ENCODE measurements at regions not wholly inside any gene's neighbourhood (a gene's known extent, or its start where the extent isn't known, plus 50 kb on each side); places are given as distances from the start of the nearest gene placed in this dataset.
"Not testable (repeated sequence)": the region's sequence is repeated elsewhere in the genome, so short reads cannot be mapped to it uniquely, and the experiment has no call there.

DNA sequence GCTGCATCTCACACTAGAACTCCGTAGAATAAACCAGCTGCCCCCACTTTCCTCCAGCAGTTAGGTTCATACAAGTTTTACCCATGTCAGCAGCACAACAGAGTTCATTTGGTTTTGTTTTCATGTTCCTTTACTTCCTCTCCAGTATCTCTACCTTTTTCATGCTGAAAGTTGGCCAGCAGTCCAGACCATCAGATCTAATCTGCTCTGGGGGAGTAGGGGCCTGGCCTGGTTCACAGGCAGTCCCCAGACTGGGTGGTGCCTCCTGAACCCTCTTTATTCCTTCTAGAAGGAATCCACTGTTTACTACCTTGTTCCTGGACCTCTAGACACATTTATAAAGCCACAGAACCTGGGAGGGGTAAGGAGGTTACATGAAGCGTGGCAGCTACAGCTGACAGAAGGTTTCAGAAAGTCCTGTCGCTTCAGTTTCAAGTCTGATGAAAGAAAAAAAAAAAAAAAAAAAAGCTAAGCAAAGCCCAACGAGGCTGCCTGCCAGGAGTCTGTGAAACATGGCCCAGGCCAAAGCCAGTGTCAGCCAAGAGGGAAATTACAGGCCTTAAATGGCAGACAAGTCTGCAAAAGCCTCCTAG lies 184.6 kb upstream of the JUN start:
- peak; percentile 44 for DNase-seq (ENCODE audit: low spot score)
- peak; percentile 84 for FAIRE-seq

DNA sequence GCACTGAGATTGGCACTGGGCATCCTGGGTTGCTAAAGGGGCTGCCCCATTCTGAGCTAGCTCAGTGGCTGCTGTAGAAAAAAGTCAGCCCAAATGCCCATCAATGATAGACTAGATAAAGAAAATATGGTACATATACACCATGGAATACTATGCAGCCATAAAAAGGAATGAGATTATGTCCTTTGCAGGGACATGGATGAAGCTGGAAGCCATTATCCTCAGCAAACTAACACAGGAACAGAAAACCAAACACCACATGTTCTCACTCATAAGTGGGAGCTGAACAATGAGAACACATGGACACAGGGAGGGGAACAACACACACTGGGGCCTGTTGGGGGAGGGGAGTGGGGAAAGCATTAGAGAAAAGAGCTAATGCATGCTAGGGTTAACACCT lies 185.3 kb upstream of the JUN start:
- not testable (repeated sequence) for FAIRE-seq; DNase-seq (ENCODE audit: low spot score)

DNA sequence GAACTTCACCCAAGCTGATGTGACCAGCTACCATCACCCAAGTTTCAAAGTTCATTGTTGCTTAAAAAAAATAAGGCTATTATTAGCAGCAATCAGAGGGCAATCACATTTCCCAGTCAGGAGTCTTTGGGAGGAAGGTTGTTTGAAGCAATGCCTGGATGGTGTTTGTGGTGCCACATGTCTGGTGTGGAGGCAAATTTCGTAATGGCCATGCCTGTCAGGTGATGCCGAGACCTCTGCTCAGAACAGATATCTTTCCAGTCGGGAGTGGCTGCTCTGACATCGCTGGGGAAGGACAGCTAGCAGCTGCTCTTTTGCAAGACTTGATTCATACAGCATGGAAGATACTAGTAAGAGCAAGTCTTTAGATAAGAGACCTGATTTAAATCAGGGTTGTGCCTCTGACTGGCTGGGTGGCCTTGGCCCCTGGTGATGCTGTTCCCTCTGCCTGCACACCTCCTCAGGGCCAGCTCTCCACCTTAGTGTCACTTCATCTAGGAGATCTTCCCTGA lies 187.8 kb upstream of the JUN start:
- FAIRE-seq (no peak), DNase-seq (ENCODE audit: low spot score) (no peak)

DNA sequence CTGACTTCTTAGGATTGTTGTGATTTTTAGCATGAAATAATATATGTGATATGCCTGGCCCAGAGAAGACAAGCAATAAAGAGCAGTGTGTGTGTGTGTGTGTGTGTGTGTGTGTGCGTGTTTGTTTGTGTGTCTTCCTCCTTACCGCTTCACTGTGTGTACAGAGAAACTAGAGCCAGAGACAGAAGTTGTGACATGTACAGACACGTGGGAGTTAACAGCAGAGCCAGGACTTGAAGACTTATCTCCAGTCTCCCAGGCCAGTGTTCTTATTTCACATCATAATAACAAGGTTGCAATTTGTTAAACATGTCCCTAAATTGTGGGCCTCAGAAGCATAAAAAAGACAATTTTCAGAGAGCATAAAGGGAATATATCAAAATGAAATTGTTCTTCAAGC lies 192.0 kb upstream of the JUN start:
- DNase-seq (ENCODE audit: low spot score) = no peak
- no peak for FAIRE-seq

DNA sequence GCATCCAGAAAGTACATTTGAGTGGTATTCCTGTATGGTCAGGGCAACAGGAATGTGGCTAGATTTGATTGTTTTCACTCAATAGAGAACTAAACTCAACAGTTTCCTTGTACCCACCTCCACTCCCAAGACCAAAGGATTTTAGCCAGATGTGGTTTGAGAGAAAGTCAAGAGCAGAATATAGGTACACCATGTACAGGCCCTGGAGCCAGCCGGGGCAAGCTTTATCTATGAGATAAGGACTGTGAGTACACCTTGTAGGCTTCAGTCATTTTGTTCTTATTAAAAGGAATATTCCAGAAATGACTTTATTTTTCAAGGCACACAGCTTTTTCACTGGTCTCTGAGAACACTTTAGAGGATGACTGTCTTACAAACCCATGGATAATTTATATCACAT lies 192.4 kb upstream of the JUN start:
- FAIRE-seq (no peak), DNase-seq (ENCODE audit: low spot score) (no peak)

DNA sequence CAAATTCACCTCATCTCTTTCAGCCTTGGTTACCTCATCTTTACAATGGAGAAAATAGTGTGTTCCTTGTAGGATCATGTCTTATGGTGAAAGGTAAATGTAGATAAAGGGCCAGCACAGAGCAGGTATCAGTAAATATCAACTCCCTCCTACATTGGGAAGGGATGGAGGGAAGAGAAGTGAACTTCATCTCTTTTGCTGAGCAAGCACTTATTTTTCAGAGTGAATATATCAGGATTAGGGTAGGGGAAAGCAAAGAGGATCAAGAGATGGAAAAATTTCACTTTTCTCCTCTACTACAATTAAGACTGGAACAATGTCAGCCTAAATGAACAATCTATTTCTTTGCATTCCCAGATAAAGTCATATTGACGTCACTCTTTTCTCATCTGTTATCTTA lies 193.8 kb upstream of the JUN start:
- FAIRE-seq (no peak), DNase-seq (ENCODE audit: low spot score) (no peak)

DNA sequence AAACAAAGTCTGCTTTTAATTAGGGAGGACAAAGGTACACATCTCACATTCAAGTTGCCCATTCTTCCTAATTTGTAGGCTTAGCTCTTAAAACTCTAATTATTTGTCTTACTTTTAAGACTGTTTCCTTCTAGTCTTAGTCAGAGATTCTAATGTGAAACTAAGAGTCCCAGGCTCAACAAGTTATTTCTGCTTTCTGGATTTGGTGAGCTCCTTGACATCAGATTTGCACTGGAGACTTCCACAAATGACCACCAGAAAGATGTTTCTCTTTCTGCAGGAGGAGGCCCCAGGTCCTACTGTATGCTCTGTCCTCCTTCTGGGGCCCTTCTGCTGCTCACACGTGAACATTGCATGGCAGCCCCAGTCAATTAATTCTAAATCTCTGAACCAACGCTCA lies 194.2 kb upstream of the JUN start:
- FAIRE-seq (no peak), DNase-seq (ENCODE audit: low spot score) (no peak)

DNA sequence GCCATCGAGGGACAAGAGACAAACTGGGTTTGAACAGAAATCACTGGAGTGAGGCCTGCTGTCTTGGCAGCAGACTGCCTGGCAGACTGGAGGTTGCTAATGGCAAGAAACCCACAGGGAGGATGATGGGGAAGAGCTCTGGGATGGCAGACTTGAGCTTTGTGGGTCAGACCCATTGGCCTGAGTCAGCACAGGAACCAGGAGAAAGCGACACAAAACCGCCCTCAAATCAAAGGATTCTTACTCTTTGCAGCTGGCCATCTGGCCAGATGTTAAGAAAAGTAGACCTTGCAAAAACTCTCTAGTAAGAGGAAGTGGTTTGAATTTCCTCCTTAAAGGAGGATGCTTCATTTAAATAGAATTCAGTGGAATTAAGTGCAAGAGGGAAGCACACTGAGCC lies 195.2 kb upstream of the JUN start:
- DNase-seq (ENCODE audit: low spot score) (no peak), FAIRE-seq (no peak)

DNA sequence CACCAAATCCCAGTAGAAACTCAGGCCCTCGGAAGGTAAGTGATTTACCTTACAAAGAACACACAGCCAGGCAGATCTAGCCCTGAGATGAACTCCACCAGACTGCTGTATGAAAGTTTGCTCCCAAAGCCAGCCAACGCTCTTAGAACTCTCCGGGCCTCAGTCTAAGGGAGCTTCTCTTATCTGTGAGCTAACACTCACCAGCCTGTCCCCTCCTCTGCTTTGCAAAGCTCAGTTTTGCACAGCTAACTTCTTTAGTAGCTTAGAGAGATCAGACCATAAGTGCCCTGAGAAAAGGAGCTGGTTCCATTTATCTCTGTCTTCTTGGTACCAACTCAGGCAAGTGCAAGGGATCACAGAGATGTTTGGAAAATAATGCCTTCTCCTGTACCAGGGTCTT lies 195.8 kb upstream of the JUN start:
- no peak for DNase-seq (ENCODE audit: low spot score)

DNA sequence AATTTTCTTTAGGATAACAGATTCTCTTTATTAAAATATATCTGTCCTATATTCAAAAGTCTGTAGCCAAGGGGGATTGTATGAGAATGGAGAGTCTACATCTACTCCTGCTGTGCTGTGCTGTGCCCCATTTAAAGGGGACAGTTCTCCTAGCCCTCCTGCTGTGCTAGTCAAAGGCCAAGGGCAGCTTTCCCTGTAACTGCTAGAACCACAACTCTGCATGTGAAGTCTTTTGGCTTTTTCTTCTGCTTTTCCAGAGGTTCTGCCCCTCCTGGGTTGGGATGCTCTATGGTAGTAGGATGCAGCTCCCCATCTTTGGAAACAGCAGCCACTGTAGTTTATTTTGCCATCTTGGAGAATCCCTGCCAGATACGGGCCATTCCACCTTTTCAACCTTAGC lies 197.5 kb upstream of the JUN start:
- DNase-seq (ENCODE audit: low spot score) (no peak), FAIRE-seq (no peak)

More for the DNA sequence above, 195.8 kb upstream of the JUN start:
- FAIRE-seq = no peak

DNA sequence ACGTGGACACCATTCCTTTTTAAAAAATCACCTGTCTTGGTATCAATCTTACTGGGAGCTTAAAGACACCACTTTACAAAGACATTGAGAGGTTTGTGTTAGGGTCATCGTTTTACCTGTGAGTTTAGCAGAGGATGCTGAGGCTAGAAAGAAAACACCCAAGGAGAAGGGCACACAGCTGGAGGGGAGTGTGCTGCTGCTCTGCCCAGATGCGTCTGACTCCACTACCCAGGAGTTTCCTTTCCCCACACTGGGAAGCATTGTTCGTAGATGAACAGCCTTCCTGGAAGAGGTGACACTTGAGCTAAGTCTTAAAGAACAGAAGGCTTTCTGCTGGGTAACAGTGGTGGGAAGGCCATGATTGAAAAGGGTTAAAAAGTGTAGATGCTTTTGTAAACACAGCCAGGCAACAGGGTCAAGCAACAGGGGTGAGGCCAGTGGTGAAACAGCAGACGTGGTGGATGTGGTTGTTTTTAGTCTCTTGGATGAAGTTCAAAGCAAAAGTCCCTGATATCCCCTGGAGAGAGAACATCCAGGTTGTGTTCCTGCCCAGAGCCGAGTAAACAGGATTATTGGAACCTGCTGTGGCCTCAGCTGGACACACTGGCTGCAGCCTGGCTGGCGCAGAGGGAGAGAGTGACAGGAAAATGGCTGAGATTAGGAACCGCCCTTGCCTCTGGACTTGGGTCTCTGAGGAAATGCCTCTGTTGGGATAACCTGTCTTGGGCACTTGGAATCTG lies 198.6 kb upstream of the JUN start:
- DNase-seq (ENCODE audit: low spot score) (no peak), FAIRE-seq (no peak)

DNA sequence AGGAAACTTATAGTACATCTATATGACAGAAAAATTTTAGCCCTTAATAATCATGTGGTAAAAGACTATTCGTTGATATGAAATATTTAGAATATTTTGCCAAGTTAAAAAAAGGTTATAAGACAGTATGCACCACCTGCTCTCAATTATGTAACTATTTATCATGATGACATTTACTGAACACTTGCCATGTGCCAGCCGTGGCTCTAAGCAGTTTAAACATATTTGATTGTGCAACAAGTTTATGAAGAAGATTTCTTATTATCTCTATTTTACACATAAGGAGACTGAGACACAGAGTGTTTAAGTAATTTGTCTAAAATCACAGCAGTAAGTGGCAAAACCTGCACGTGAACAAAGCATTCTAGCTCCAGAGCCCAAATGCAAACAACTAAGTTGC lies 199.3 kb upstream of the JUN start:
- FAIRE-seq (no peak), DNase-seq (ENCODE audit: low spot score) (no peak)

DNA sequence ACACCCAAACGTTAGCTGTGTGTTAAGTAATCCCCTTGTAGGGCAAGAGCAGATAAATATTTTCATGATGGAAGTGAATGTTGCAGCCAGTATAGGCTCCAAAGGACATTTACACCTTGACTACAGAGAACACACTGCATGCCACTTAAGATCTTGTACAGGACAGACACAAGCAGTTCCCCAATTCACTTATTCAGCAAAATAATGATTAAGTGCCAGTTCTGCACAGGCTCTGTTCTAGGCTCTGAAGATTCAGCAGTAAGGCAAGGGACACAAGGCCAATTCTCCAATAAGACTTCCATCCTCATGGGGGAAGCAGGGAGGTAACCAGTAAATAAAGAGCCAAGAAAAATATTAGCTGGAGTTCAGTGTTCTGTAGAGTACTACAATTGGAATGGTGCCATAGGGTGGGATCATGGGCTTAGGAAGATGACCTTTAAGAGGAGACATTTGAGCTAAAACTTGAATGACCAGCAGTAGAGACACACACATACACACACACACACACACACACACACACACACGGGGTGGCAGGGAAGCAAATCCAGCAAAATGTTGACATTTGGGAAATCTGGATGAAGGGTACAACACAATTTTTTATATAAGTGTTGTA lies 199.9 kb upstream of the JUN start:
- no peak for DNase-seq (ENCODE audit: low spot score)
- FAIRE-seq = no peak

DNA sequence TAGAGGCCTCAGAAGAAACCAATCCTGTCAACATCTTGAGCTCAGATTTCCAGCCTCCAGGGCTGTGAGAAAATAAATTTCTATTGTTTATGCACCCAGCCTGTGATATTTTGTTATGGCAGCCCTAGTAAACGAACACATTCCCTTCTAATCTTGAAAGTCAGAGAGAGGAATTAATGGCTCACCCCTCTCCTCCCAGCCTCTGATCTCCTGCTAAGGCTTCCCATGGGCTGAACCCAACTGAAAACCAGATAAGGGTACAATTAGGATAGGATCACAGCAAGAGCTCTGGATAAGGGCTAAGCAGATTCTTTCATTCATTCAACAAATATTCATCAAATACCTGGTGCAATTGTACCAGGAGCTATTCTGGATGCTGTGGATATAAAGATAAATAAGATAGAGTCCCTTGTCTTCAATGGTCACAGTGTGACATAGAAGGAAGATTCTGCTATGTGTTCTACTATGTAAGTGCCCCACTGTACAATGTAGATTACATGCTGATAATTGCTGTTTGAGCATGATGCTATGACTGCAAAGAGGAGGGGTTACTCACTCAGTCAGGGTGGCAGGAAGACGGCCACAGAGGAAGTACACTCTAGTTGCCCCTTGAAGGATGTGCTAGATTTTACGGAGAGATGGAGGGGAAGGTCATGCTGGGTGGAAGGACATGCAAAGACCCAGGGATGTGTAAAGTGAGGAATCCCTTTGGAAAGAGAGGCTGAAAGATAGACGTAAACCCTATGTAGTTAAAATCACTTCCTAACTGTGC lies 203.3 kb upstream of the JUN start:
- DNase-seq (ENCODE audit: low spot score) (no peak), FAIRE-seq (no peak)

DNA sequence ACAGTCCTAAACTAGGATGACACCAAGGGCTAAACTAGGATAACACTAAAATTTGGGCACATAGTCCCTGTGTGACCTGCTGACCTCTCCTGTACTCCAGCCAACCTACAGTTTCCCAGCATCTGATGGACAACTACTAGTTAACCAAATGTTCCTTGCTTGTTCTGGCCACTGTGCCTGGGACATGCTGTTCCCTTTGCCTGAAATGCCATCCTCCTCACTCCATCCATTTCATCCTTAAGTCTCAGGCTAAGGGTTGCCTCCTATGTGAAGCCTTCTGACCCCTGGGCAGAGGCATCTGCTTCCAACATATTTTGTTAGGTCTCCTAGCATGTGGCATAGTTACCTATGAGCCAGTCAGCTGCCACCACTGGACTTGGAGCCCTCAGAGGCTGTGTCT lies 204.9 kb upstream of the JUN start:
- FAIRE-seq = no peak
- no peak for DNase-seq (ENCODE audit: low spot score)

DNA sequence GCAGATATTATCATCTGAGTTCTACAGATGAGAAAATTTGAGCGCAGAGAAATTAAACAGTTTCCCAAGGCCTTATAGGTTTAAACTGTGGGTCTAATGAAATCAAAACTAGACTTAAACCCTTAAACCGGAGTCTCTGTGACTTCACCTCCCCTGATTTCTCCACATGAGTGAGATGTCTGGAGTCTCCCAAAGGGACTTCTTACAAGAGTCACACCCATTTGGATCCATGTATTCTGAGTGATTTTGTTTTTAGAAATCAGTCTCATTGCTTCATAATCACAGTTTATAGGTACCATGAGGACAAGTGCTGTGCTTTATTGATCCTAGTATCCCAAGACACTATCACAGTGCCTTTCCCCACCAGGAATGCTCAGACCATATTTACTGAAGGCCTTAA lies 206.0 kb upstream of the JUN start:
- DNase-seq (ENCODE audit: low spot score) (no peak), FAIRE-seq (no peak)

DNA sequence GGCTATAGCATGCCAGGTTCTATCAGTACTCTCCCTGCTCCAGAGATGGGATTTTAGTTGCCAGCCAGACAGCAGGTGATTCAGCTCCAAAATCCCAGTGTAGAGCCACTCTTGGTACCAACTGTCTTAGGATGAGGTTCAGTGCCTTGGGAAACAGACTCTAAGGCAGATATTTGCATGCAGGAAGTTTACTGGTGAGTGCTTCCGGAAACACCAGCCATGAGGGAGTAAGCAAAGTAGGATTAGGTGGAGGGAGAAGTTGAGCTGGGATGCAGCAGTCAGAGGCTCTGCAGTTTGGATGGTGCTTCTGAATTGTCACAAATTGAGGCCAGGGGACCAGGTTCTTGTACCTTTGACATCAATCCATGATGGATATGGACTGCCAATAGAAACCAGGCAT lies 207.5 kb upstream of the JUN start:
- DNase-seq (ENCODE audit: low spot score) = no peak
- FAIRE-seq = no peak

DNA sequence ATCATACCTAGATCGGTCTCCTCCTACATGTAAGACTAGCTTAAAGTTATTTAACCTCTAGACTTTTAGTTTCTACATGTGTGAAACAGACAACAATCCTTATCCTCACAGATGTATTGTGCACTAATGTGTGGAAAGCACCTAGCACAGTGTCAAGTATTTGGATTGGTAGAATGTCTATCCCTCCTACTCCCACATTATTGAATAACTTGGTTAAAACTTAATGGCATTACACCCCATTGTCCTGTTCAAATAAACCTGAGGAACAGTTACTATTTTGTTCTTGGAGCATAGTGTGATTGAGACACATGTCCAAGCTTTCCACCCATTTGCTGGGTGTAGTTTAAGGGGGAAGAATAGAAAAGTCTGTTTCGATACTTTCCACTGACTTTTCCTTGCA lies 208.8 kb upstream of the JUN start:
- FAIRE-seq = no peak

DNA sequence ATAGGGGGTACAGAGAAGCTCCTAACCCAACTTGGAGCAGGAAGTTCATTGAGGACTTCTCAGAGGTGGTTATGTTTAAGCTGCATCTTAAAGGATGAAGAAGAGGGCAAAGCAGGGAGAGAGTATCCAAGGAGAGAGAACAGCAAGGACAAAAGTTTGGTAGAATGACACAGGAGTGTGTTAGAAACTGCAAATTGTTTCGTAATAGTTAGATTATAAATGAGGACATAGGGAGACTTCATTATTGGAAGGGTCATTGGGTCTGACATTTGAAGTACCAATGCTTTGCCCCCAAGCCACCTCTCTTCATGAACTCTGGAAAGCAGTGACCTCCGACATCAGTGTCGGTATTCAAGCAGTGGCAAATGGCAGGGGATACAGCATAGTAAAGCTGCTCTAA lies 209.6 kb upstream of the JUN start:
- FAIRE-seq (no peak), DNase-seq (ENCODE audit: low spot score) (no peak)

More for the DNA sequence above, 208.8 kb upstream of the JUN start:
- DNase-seq (ENCODE audit: low spot score) = no peak

DNA sequence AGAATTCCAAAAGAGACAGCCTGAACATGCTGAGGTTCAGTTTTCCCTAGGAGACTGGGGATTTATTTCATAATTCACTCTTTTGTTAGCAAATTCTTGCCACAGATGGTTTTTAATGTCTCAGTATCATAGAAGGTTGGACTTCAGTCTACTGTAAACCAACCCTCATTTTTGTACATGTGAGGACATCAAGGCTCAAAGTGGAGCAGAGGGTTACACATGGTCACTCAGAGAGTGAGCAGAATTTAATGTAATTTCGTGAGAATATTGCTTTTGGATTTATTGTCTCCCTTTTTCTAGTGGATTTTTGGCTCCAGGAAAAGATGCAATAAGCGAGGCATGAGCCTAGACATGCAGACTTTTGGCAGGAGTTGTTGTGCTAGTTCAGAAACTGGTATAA lies 210.8 kb upstream of the JUN start:
- no peak for FAIRE-seq
- DNase-seq (ENCODE audit: low spot score) = no peak

DNA sequence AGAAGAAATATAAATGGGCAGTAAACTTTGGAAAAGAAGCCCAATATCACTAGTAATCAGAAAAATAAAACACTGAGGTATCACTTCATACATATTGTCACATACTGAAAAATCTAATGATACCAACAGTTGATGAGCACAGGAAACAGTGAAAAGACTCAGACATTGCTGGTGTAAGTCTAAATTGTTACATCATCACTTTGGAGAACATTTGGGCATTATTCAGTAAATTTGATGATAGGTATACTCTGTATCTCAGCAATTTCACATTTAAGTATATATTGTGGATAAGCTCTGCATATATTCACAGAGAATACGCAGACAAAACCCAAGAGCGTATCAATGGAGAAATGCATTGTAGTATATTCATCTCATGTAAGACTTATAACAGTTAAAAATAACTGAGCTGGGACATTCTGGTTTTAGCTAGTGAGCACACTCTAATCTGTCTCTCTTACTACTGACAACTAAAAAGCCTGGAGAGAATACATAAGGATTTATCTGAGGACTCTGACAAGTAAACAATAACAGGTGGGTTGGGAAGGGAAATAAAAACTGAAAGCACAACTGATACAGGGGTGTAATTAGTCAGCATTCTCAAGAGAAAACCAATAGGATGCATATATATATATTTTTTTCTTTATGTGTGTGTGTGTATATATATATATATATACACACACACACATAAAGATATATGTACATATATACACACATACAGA lies 212.7 kb upstream of the JUN start:
- FAIRE-seq = no peak
- DNase-seq (ENCODE audit: low spot score) = no peak

DNA sequence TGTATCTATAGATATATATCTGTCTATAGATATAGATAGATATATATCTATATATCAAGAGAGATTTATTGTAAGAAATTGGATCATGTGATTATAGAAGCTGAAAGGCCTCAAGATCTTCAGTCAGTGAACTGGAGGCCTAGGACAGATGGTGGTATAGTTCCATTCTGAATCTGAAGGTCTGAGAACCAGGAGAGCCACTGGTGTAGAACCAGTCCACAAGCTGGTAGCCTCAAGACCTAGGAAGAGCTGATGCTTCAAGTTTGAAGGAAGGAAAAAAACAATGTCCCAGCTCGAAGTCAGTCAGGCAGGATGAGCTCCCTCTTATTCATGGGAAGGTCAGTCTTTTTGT lies 213.2 kb upstream of the JUN start:
- DNase-seq (ENCODE audit: low spot score) (no peak), FAIRE-seq (no peak)
